PFSK-1 (cell line): ENCODE measurements at regions not wholly inside any gene's neighbourhood (a gene's known extent, or its start where the extent isn't known, plus 50 kb on each side); places are given as distances from the start of the nearest gene placed in this dataset.

Experiments used
- FOXP2 ChIP-seq: optimal IDR thresholded peaks from 2 replicates; pipeline ENCODE3; 2011; ENCODE audit warnings: borderline replicate concordance, control low read depth, inconsistent platforms; ENCODE audit not compliant: insufficient read depth; ENCODE audit errors: extremely low read length, extremely low read depth
- POLR2AphosphoS5 ChIP-seq: IDR thresholded peaks from 2 replicates; pipeline ENCODE4 v1.6.1; 2012; ENCODE audit warnings: low read depth, mild to moderate bottlenecking, control low read depth, low read length, moderate library complexity
- SIN3A ChIP-seq: IDR thresholded peaks from 2 replicates; pipeline ENCODE4 v1.6.1; 2012; ENCODE audit warnings: mild to moderate bottlenecking, low read length, moderate library complexity, borderline replicate concordance; ENCODE audit not compliant: insufficient read depth
- TAF1 ChIP-seq: IDR thresholded peaks from 2 replicates; pipeline ENCODE4 v1.6.1; 2012; ENCODE audit warnings: low read length, control low read depth, borderline replicate concordance; ENCODE audit not compliant: insufficient read depth

DNA sequence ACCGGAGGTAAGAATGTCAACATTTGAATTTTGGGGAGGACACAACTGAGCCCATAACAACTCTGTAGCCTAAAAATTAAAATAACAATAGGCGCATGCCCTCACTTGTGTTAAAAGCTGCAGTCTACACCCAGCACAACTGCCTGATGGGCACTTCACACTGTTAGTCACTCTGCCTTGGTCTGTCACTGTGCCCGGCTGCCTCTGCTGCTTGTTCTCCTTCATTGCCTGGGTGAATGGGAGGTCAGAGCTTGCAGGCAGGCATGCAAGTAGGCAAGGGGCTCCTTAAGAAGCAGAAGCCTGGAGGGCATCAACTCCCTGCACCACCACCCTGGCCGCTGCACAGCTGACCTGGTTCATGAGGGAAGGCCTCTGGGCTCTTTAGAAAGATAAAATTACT, 374.8 kb downstream of the MID1IP1 start:
- TF ChIP-seq POLR2AphosphoS5 (no peak), SIN3A (no peak), TAF1 (no peak), FOXP2 (no peak)
